ENCODE measurements at regions not wholly inside any gene's neighbourhood (a gene's known extent, or its start where the extent isn't known, plus 50 kb on each side); places are given as distances from the start of the nearest gene placed in this dataset.
"Not testable (repeated sequence)": the region's sequence is repeated elsewhere in the genome, so short reads cannot be mapped to it uniquely, and the experiment has no call there.

DNA sequence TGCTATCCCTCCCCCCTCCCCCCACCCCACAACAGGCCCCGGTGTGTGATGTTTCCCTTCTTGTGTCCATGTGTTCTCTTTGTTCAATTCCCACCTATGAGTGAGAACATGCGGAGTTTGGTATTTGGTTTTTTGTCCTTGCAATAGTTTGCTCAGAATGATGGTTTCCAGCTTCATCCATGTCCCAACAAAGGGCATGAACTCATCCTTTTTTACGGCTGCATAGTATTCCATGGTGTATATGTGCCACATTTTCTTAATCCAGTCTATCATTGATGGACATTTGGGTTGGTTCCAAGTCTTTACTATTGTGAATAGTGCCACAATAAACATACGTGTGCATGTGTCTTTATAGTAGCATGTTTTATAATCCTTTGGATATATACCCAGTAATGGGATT is 98.3 kb upstream of the DPH5 start:
- not testable (repeated sequence) for DNase-seq (ENCODE audit: low spot score)

DNA sequence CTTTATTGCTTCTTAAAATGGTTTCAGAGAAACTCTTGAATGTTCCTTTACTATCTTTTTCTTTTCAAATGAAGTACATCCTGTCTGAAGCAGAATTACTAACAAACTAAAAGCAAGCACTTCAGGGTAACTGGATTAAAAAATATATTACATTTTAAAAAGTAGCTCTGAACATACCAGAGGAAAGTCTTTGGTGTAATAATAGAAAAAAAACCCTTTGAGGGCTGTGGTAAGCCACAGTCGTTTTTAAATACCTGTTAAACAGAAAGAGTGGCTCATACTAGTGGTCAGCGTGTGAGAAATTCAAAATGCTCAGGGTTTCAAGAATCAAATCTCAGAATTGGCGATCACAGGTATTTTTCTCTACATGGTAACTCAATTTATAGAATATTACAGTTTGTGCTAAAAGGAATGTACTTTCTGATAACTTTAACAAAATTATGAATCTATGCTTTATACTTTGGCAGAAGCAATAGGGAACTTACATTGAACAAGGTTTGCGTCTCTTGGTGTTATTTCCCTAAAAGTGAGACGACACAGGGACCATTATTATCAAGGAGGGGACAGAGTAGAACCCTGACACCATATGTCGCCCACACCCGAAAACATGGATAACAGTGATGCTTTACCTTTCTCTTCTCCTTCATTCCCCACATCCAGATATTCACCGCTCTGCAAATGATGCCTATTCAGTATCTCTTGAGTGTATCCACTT is 97.0 kb upstream of the DPH5 start:
- DNase-seq (ENCODE audit: low spot score) = no peak

DNA sequence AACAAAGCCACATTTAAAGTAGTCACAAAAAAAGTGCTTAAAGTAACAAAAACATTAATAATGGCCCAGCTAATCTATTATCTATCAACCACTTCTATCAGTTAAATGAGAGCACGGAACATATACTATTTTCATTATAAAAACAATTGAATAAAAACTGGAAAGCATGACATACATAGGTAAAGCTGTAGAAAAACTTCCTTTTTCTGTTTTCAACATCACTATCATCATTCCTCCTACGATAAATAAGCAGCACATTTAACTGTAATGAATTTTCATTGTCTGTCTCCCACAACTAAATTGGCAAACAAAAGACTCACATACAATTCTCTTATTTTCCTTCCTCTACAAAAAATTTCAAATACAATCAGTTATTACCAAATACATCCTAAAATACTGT is 96.4 kb upstream of the DPH5 start:
- no peak for DNase-seq (ENCODE audit: low spot score)

DNA sequence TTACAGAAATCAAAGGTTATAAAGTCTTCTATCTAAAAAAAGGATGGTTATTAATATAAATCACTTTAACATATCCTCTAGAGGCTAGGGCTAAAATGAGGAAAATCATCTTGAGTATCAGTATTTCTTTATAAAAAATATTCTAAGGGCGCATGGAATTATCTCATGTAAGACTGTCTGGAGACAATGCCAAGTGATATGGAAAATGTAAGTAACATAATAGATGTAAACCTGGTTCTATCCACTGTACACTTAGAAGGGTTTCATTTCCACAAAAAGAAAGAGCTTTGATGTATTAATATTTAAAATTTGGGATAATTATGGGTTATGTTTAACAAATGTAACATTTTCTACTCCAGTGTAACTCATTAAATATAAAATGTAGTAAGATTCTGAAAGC is 95.9 kb upstream of the DPH5 start:
- no peak for DNase-seq (ENCODE audit: low spot score)

DNA sequence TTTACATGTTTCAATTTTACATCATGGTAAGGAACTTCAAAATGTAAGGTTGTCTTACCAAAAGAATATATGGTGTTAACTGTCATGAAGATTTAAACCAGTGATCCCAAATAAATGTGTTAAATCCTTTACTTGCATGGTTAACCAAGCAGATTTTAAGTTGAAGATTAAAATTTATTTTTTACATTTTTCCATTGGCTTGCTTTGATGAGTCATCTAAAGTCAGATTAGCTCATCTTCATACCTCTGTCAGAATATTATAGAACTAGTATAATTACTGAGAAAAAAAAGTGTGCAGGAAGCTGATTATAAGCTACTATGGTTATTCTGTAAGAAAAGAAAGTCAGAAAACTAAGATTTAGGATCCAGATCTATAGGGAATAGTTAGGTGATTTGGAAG is 95.3 kb upstream of the DPH5 start:
- no peak for DNase-seq (ENCODE audit: low spot score)

DNA sequence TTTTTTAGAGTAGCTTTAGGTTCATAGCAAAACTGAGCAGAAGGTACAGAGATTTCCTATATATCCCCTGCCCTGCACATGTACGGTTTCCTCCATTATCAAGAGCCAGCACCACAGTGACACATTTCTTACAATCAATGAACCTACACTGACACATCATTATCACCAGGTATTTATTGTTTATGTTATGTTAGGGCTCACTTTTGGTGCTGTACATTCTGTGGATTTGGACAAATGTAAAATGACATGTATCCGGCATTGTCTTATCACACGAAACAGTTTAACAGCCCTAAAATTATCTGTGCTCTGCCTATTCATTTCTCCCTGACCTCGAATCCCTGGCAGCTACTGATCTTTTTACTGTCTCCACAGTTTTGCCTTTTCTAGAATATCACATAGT is 93.7 kb upstream of the DPH5 start:
- no peak for DNase-seq (ENCODE audit: low spot score)

DNA sequence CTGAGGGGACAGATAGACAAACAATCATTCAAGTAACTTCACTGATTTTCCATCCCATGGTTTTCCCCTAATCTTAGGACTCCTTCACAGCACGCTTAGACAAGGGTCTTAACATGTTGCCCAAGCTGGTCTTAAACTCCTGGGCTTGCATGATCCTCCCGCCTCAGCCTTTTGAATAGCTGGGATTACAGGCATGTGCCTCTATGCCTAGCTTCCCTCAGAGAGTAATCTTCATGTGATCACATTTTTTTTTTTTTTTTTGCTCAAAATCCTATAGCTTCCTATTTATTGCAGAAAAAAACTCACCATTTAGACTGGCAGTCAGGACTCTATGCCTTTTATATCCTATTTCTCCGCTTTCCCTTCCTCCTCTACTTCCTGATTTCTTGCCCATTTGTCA is 90.4 kb upstream of the DPH5 start:
- DNase-seq (ENCODE audit: low spot score) = no peak

DNA sequence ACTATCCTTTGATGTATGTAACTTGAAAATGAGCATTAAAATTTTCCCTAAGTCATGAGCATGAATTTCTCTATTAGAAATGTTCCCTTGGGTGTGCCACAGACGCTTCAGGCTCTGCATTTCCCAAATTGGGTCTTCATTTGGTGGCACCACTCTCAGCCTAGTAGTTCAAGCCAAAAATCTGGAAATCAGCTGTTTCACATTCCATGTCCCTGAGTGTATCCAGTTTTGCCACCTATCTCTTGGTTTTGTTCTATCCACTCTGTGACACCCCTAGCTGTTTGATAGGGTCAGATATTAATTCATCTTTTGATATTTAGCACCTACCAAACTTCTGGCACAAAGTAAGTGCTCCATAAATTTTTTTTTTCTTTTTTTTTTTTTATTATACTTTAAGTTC is 89.5 kb upstream of the DPH5 start:
- no peak for DNase-seq (ENCODE audit: low spot score)

DNA sequence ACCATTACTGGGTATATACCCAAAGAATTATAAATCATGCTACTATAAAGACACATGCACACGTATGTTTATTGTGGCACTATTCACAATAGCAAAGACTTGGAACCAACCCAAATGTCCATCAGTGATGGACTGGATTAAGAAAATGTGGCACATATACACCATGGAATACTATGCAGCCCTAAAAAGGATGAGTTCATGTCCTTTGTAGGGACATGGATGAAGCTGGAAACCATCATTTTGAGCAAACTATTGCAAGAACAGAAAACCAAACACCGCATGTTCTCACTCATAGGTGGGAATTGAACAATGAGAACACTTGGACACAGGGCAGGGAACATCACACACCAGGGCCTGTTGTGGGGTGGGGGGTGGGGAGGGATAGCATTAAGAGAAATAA is 88.5 kb upstream of the DPH5 start:
- DNase-seq (ENCODE audit: low spot score) = not testable (repeated sequence)

DNA sequence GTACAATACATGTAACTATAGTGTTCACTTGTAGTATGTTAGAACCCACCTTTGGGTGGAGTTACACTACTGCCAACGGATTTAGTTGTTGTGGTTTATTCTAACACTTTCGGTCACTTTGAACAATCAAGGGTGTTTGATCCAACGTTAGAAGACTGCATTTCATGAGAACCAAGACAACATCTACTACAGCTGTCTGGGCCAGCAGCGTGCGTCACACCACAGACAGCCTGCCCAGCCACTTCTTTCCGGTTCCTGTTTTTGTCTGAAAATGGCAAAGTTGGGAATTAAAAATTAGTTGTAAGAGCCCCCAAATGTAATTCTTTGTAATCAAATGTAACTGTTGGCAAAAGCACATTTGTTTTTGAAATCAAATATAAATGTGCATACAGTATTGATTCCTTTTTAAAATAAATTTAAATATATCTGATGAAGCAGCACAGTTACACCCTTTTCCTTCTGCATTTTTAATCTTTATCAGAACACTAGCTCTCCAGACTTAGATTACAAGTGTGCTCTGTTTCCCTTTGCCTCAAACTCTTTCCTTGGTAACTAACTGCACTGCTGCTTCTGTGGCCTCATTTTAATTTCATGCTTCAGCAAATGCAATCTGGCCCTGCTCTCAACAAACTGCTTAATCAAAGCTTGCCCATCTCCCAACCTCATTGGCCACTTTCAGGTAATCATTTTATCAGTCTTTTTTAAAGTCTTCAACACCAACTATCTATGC is 86.6 kb upstream of the DPH5 start:
- DNase-seq (ENCODE audit: low spot score) = no peak

DNA sequence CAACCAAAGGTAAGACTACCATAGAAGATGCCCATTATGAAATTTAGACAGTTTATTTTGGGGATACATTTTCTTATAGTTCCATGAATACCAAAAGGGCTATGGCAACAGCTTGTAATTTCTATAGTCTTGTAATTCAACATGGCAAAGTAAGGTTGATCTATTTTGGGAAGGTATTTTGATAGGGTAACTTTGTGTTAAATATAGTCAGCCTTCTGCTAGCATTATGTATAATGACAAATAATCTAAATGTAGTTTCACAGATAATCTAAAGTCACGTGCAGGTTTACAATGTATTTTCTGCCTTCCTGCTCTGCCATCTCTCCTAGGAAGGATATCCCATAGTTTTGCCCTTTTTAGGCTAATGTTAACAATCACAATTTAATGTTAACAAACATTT is 85.9 kb upstream of the DPH5 start:
- no peak for DNase-seq (ENCODE audit: low spot score)

DNA sequence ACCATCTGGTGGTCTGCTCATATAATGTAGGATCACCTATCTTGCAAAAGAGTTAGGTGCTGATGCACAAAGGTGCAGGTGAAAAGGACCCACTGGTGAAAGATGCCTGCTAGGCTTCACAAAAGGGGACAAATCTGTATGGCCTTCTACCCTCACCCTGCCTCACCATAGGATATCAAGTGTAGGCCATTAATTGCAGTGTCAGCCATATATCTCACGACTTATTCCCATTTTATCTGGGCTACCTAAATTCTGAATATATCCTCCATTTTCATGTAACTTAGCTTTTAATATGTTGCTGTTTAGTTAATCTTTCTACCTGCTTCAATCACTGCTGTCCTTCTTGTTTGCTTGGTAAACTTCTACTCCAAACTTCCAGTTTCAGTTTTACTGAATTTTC is 84.2 kb upstream of the DPH5 start:
- no peak for DNase-seq (ENCODE audit: low spot score)

DNA sequence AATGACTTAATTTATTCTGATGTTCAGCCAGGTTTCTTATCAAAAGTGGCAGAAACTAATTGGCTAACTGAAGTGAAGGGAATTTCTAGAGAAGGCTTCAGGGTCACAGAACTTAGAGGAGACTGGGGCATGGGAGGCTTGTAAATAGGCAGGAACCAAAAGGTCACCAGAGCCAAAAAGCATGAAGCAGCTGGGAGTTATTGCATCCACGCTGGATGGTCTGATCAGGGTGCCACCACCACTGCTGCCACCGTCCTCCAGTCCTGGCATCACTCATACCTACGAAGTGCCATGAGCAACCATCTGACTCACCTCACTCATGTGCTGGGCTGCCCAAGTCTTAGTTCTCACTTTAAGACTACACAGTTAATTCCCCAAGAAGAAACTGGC is 82.5 kb upstream of the DPH5 start:
- DNase-seq (ENCODE audit: low spot score) = no peak

DNA sequence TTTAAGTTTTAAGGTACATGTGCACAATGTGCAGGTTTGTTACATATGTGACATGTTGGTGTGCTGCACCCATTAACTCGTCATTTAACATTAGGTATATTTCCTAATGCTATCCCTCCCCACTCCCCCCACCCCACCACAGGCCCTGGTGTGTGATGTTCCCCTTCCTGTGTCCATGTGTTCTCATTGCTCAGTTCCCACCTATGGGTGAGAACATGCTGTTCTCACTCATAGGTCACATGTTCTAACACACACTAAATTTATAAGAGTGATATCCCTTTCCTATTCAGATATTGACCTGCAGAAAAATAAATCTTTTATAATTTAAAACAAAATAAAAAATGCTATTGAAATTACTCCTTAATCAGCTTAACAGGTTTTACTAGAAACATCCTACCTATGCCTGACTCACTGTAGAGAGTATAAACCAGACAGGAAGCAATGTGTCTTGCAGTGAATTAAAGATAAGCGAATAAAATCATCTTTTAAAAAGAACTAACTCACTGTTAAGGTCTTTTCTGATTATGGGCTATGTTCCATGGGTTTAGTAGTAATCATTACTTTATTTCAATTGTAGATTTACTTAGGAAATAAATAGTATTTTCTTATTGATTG is 82.0 kb upstream of the DPH5 start:
- DNase-seq (ENCODE audit: low spot score) = no peak

DNA sequence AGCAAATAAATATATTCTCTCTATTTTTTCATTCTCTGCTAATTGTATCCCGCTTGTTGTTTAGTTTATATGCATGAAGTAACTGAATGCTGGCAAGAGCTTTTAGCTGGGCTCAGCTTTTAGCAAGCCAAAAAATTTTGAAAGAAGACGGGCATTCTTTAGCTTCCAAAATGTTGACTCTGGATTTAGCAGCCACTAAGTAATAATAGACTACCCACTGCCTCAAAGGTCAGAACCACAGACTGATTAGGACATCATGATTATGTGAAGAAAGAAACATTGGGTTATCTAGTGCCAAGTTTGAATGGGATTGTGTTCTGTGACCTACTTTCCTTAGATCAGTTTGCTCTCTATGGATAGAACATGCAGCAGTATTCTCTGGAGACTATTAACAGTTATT is 80.3 kb upstream of the DPH5 start:
- no peak for DNase-seq (ENCODE audit: low spot score)

DNA sequence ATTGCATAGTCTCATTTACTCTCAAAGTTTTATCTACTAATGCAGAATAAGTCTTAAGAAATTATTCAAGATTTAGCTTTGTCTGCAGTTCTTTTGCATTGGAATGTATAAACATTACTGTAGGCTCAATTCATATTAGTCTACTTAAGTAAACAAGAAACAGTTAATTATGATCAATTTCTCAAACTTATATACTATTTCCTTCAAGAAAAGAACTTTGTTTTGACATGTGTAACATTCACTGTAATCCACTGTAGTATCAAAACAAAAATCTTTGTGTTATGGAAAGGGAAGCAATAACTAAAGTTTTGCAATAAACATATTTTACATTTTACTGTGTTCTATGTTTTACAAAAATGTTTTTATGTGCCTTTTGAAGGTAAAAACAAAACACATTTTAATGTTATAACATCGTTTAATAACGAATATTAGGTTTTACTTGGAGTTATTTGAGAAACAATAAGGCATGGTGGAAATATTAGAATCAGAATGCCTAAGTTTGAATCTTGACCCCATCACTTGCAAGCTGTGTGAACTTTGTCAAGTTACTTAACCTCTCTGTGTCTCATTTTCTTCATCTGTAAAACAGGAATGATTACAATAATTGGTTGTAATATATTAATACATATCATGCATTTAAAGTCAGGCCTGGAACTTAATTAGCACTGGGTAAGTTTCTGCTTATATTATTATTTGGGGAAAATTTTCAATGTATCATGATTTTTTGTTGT is 77.0 kb upstream of the DPH5 start:
- DNase-seq (ENCODE audit: low spot score) = no peak

DNA sequence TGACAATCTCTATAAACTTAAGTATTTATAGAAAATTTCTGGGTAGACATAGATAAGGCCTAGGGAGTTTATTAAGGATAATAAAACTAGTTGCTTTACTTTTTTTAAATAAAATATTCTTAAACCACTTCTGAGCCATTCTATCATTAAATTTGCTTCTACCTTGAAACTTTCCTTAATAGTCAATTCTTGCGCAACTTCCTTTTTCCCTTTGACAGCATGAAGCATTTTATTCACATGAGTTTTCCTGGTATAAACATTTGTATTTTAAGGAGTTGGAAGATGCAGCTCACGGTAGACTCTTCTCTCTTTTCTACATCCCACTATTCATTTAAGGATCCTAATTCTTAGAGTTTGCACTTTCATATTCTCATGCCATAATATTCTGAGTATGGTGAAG is 75.8 kb upstream of the DPH5 start:
- no peak for DNase-seq (ENCODE audit: low spot score)

DNA sequence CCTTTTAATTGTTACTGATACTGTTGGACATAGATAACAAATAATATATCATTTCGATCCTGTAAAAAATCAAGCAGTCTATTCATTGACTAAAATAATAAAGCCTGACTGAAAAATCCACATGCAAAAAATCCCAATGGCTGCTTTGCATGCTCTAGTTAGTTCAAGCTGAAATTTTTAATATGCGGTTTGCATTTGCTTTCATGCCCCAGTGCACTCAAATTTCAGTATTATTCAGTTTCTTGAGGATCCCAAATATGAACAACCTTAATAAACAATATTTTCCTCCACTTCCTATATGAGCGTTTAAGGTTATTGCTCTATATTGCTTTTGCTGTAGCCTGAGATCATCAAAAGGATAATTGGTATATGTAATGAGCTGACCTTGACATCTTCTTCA is 75.1 kb upstream of the DPH5 start:
- DNase-seq (ENCODE audit: low spot score) = no peak

DNA sequence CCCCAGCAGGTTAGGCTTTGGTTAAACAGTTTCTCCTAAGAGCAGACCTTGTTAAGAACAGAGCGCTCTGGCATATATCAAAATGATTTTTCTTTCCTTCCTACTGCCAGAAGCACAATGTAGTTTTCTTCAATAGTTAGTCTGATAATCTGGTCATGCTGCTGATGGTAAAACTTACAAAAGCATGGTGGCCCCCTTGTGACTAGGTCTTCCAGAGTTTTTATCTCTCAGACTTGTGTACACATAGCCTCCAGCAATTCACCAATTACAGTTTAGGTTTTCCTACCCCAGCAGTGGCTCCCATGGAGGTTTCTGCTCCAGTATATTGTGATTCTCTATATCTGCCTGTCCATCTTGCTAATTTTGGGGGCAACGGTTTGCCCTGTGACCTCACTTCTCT is 73.3 kb upstream of the DPH5 start:
- DNase-seq (ENCODE audit: low spot score) = no peak

DNA sequence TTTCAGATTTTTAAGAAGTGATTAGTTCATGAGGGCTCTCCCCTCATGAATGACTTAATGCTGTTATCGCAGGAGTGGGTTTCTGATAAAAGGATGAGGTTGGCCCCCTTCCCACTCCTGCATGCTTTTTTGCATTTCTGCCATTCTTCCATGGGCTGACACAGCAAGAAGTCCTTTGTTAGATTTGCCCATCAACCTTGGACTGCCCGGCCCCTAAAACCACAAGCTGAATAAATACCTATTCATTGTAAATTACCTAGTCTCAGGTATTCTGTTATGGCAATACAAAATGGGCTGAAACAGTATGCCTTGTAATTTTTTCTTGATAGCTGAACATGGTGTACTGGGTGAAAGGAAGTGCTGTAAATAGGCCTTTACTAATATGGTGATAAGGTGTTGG is 72.7 kb upstream of the DPH5 start:
- no peak for DNase-seq (ENCODE audit: low spot score)

DNA sequence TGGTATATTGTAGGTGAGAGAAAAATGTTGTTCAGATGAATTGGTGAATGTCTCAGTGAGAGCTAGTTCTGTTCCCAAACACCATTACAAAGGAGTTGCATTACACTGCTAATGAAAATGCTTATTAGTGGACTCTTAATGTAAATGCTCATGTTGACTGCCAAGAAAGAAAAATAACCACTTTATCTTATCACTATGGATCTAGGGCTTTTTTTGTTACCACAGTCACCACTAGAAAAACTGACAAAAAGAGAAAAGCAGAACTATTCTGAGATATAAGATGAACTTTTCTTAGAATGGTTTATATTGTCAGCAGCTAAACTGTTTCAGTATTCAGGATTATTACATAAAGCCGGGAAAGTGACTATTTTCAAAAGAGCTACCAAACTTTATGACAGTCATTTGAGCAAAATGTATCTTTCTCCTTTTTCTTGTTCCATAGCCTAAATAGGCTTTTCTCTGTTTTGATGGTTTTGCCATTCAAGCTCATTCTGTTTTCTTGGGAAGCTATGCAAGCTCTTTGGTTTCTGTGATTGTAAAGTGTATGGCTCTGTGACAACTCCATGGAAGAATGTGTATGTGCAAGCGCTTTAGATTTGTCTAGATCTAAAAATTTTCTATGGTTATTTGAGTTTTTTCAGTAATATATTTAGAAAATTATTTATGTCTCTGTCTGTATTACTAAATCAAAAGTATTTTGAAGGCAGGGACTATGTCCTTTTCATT is 64.2 kb upstream of the DPH5 start:
- DNase-seq (ENCODE audit: low spot score) = no peak

DNA sequence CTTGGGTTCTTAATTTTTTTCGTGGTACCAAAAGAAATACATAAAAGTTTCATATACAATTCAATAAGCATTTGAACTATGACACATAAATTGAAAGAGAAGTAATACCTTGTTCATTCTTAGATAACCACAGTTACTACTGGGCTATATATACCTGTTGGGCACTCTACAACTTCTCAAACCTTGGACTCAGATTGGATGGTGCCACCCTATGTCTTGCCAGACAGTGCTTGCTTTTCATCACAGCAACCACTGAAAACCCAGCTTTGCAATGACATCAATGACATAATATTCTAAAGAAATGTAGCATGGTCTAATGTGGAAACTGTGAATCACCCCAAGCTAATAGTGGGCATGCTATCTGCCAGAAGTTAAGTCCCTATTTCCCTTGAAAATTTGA is 62.8 kb upstream of the DPH5 start:
- DNase-seq (ENCODE audit: low spot score) = no peak

Data from iPS-NIHi11 (cell line).